ENCODE measurements at regions not wholly inside any gene's neighbourhood (a gene's known extent, or its start where the extent isn't known, plus 50 kb on each side); places are given as distances from the start of the nearest gene placed in this dataset.

- no peaks in the 10 kb centered on the region for H4K20me1 ChIP-seq (ENCODE audit: insufficient read depth, low read length)
- H2AFZ ChIP-seq (ENCODE audit: low read length), result no peak overlapping the region
- ATAC-seq (no peak), DNase-seq (ENCODE audit: low spot score) (no peak), FAIRE-seq (no peak)
- intact Hi-C loops (cut with micrococcal nuclease; ENCODE audit: unreplicated experiment) (no loop called here), in situ Hi-C loops (cut with HindIII; ENCODE audit: extremely low pct_ligation_motif_present, low pct_unique_long_range_greater_than_20kb) (no loop called here)
- H3K27ac ChIP-seq (ENCODE audit: extremely low read length, insufficient read depth, low read length), result no peak overlapping the region
- no peaks in the 10 kb centered on the region for H3K79me2 ChIP-seq (ENCODE audit: insufficient read depth, low read length)
- H3K27me3 ChIP-seq (ENCODE audit: control insufficient read depth in 1 of 2, insufficient read depth in 2 of 2, low read length in 2 of 2), result no peaks in the 10 kb centered on the region
- H3K4me1 ChIP-seq (ENCODE audit: insufficient read depth, low read length), result no peaks in the 10 kb centered on the region
- WGBS (ENCODE audit: low lambda C conversion rate), result 9% methylated on average over 4 of the region's 4 CpGs
- CTCF ChIA-PET (ENCODE audit: low intra/inter-chr PET ratio, low total read pairs), result no interaction called here
- H3K4me3 ChIP-seq (replicated peaks in 1 of 3; ENCODE audit: insufficient read depth in 1 of 3, low read depth in 2 of 3, low read length in 3 of 3), result no peak overlapping the region
- H3K36me3 ChIP-seq (replicated peaks in 1 of 2; ENCODE audit: control insufficient read depth in 1 of 2, insufficient read depth in 2 of 2, low read length in 2 of 2), result no peaks in the 10 kb centered on the region
- no TSS peak for BruUV-seq (replicated peaks)
- no peaks in the 10 kb centered on the region for H3K9me3 ChIP-seq (ENCODE audit: low read length)
- H3K4me2 ChIP-seq (ENCODE audit: low read depth, low read length), result no peak overlapping the region
- no peak overlapping the region for H3K9ac ChIP-seq (ENCODE audit: insufficient read depth, low read depth, low read length)
- TF ChIP-seq RXRB (CRISPR knock-in tag; IDR thresholded peaks at IDR 0.05; ENCODE audit: borderline replicate concordance) (no peak), ZNF331 (CRISPR knock-in tag; IDR thresholded peaks at IDR 0.05) (no peak)
- POLR2A ChIA-PET, result no interaction called here
Observed at GRCh38 chr1:219753914-219754313, 141.0 kb upstream of the ZC3H11B start.

- in situ Hi-C loops (cut with HindIII; ENCODE audit: extremely low pct_ligation_motif_present, low pct_unique_long_range_greater_than_20kb), result no loop called here
- Histone ChIP-seq H3K4me1 (ENCODE audit: insufficient read depth, low read length) (no peaks in the 10 kb centered on the region), H3K4me3 (replicated peaks in 1 of 3; ENCODE audit: insufficient read depth in 1 of 3, low read depth in 2 of 3, low read length in 3 of 3) (no peak overlapping the region), H3K36me3 (replicated peaks in 1 of 2; ENCODE audit: control insufficient read depth in 1 of 2, insufficient read depth in 2 of 2, low read length in 2 of 2) (no peaks in the 10 kb centered on the region), H3K9ac (ENCODE audit: insufficient read depth, low read depth, low read length) (no peak overlapping the region), H3K27me3 (ENCODE audit: control insufficient read depth in 1 of 2, insufficient read depth in 2 of 2, low read length in 2 of 2) (no peaks in the 10 kb centered on the region), H3K9me3 (ENCODE audit: low read length) (no peaks in the 10 kb centered on the region), H3K27ac (ENCODE audit: extremely low read length, insufficient read depth, low read length) (no peak overlapping the region), H2AFZ (ENCODE audit: low read length) (no peak overlapping the region), H3K79me2 (ENCODE audit: insufficient read depth, low read length) (no peaks in the 10 kb centered on the region), H3K4me2 (ENCODE audit: low read depth, low read length) (no peak overlapping the region), H4K20me1 (ENCODE audit: insufficient read depth, low read length) (no peaks in the 10 kb centered on the region)
- DNase-seq (ENCODE audit: low spot score) (no peak), ATAC-seq (no peak), FAIRE-seq (no peak)
- TF ChIP-seq MAFK (conservative IDR thresholded peaks at IDR 0.05 in 1 of 2, IDR thresholded peaks at IDR 0.05 in 1 of 2; ENCODE audit: low read length in 2 of 2) (peak; percentile 79 to 89), MAFF (IDR thresholded peaks at IDR 0.05; ENCODE audit: low read depth, low read length) (peak; percentile 82), ZC3H13 (CRISPR knock-in tag; IDR thresholded peaks at IDR 0.05) (no peak)
- CTCF ChIA-PET (ENCODE audit: low intra/inter-chr PET ratio, low total read pairs), result no interaction called here
- 3% methylated on average over 1 of the region's 1 CpG for WGBS (ENCODE audit: low lambda C conversion rate)
- BruUV-seq (replicated peaks), result no TSS peak
- POLR2A ChIA-PET, result no interaction called here
- intact Hi-C loops (cut with micrococcal nuclease; ENCODE audit: unreplicated experiment), result no loop called here
Observed at GRCh38 chr1:219752645-219753044, 139.7 kb upstream of the ZC3H11B start.

Data from HepG2 (cell line).